NCI-H345 treated with DMSO at 0.1 percent for 48 hours (cell line): ENCODE measurements at regions not wholly inside any gene's neighbourhood (a gene's known extent, or its start where the extent isn't known, plus 50 kb on each side); places are given as distances from the start of the nearest gene placed in this dataset.

Experiments
- DNase-seq: peaks from one replicate; lab custom pipeline; 2025; ENCODE audit not compliant: unreplicated experiment; lab: John Stamatoyannopoulos, UW

DNA sequence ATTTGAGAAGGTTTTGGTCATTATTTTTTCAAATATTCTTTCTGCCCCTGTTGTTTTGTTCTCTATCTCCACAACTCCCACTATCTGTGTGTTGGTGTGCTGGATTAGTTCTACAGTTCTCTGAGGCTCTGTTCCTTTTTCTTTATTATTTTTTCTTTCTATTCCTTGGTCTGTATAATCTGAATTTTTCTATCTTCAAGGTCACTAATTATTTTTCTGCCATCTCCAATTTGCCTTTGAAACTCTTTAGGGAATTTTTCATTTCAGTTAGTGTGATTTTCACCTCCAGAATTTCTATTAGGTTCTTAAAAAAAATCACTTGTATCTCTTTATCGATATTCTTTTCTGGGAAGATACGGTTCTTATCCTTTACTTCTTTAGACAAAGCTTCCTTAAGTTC, 82.1 kb upstream of the GGTLC1 start:
- DNase-seq, result no peak

- DNase-seq, result no peak
These were observed 77.6 kb upstream of the GGTLC1 start for GRCh38 chr20:24066076-24066700.

DNA sequence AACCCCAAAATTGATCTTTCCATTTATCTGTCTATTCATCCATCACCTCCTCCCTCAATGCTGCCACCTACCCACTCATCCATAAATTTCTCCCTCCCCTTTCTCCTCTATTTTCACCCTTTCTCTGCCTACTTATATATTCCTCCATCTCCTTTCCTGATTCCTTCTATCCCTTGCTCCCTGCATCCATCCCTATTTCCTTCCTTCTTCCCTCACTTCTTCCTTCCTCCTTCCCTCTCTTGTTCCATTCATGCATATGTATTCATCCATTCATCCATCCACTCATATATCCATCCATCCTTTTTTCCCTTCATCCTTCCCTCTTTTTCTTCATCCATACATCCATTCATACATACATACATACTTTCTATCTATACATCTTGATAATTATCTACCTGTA, 76.3 kb upstream of the GGTLC1 start:
- DNase-seq, result no peak

DNA sequence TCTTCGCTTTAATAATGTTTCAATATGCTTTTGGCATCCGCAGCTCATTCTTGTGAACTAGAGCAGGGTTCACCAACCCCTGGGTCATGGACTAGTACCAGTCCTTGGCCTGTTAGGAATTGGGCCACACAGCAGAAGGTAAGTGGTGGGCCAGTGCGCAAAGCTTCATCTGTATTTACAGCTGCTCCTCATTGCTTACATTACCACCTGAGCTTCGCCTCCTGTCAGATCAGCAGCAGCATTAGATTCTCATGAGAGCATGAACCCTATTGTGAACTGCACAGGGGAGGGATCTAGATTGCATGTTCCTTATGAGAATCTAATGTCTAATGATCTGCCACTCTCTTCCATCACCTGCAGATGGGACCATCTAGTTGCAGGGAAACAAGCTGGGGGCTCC, 75.5 kb upstream of the GGTLC1 start:
- no peak for DNase-seq

DNA sequence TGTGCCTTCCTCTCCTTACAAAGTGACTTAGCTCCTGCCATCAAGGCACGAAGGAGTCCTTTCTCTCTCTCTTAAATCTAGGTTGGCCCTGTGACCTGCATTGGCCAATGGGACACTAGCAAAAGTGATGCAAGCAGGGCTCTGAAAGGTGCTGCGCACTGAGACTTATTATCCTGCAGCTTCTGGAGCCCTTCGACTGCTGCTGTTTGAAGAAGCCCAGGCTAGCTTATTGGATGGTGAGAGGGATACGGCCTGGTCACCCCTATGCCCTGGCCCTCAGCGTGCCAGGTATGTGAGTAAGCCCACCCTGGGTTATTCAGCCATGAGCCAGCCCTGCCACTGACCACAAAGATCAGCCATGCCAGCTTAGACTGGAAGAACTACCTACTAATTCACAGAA, 74.5 kb upstream of the GGTLC1 start:
- no peak for DNase-seq

- DNase-seq, result no peak
These were observed 72.4 kb upstream of the GGTLC1 start for GRCh38 chr20:24060851-24061590.

DNA sequence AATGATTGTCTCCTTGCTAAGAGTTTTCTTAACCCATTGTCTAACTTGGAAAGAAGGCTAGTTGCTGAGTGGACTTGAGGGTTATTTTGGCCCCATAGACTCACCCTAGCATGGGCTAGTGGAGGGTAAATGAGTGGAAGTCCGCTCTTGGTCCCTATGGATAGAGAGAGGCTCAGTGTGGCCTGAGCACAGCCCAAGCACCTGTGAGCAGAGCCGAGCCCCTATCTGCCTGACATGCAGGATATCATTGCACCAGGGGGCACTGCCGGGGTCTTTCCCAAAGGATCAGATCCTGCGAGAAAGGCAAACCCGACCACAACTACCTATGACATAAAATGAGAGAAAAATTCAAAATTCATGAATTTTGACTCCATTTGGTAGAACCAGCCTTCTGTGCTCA, 70.6 kb upstream of the GGTLC1 start:
- DNase-seq, result no peak

- no peak for DNase-seq
These were observed 67.9 kb upstream of the GGTLC1 start for GRCh38 chr20:24056491-24056890.

DNA sequence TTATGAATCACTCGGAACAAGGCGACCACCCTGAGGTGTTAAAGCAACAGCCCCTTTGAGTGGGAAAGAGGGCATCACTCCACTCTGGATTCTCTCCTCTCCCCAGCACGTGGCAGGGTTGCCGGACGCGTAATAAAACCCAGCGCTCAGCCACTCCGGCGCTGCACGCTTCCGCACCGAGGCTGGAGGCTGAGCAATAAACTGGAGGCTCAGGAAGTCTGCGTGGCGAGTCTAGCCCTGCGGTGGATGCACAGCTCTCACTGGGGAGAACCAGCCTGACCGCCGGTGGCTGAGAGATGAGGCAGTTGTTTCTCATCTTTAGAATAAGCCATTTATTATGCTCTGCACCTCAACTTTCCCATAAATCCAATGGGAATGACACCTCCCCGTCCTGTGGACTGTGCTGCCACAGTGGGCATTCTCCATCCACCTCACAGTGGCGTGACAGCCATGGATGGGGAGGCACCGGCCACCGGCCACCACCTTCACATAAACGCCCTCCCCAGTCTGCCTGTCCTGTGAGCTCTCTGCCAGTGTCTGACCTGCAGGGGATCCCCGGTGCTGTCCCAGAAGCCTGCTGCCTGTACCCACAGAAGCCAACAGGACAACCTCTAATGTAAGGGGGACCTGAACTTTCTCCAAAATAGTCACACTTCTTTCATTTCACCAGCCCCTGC, 64.2 kb upstream of the GGTLC1 start:
- DNase-seq, result no peak

DNA sequence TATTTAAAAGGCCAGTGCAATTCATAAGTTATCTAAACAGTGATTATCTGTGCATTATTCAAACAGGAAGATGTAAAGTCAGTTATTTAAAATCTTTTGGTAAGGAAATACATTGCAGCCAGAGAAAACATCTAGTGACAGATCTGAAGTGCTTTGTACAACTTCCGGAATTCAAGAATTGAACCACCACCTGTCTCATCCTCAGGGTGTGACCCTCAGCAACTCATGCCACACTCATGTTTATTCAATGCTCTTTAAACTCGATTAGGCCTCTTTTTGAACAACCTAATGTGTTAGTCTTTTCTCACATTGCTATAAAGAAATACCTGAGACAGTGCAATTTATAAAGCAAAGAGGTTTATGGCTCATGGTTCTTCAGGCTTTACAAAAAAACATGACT, 62.6 kb upstream of the GGTLC1 start:
- DNase-seq, result peak; percentile 11

- no peak for DNase-seq
These were observed 61.5 kb upstream of the GGTLC1 start for GRCh38 chr20:24050119-24050518.

DNA sequence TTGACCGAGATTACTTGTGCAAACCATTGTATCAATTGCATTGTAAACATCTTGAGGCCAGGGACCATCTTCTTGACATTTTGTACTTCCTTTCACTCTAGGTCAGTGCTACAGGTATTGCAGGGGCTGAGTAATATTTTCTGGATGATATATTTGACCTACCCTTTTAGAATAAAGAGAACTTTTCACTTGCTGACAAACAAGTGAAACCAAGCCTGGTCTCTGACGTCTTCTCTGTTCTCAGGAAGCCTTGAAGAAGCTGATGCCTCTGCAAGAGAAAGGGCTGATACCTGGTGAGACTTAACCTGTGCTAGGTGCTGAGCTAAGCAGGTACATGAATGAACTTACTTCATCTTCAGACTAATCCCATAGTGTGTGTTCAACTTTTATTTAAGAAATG, 60.5 kb upstream of the GGTLC1 start:
- DNase-seq, result no peak

DNA sequence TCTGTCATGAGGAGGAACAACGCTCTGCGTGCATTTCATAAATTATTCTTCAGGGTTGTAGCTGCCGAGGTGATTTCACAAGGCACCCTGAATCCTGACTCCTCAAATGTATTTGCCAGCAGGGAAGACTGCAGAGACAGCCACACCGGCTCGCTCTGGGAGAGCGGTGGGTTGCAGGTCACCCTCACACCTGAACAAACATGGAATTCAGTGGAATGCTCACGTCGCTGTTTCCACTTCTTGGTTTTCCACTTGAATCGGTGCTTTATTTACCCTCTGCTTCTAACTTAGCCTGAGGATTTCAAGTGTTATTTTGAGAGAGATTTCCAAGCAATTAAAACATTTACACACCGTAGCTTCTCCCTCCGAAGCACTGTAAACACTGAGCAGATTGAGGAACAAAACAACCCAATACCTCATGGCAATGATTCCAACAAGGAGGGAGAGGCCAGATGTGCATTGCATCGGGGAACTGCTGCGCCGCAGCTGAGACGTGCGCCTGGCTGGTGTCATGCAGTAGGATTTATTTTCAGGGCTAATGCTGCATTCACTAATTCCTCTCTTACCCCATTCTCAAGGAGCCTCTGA, 59.5 kb upstream of the GGTLC1 start:
- DNase-seq, result peak; percentile 34

- no peak for DNase-seq
These were observed 58.3 kb upstream of the GGTLC1 start for GRCh38 chr20:24046888-24047287.

DNA sequence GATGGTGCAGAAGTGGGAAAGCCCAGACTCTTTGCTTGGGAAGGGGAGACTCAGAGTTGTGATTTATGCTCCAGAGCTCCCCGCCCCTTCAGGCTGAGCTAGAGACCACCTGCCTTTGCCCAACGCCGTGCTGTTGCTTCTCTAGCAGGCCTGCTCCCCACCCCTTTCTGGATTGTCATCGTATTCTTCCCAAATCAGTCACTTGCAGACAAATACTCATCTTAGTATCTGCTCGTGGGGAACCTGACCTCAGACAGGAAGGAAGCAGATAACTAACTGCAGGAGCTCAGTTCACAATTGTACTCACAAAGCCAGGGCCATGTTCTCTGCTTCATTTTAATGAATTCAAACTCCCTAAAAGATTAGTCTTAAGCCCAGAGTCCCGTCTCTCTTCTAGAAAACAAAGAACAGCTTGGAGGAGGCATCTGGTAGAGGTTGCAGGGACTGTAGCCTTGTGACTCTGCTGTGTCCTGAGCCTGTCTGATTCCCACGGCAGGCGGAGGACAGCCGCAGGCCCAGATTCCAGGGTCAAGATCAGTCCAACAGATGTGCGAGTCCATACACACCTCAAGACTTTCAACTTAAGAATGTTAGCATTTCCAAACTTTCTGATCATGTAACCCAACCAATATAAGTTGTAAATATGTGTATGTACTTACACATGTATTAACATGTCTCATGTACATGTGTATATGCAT, 57.2 kb upstream of the GGTLC1 start:
- DNase-seq, result no peak

- no peak for DNase-seq
These were observed 54.7 kb upstream of the GGTLC1 start for GRCh38 chr20:24043294-24043693.

DNA sequence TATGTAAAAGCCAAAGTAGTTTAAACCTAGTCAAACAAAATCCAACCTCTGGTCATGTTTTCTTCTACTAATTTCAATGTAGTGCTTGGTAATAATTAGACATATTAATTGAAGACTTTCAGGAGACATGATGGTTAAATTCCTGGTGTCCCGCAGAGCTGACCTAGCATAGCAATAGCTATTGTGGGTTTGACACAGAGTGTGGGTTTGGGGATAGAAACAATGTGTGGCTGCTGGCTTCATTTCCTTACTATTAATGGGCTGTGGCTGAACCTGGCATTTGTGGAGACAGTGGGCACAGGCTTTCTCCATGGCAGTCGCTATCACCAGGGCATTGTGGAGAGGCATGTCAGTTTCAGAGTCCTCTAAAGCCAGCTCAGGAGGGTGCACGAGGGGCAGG, 54.1 kb upstream of the GGTLC1 start:
- DNase-seq, result no peak

GRCh38 chr20:24040896-24041459, 52.4 kb upstream of the GGTLC1 start:
- DNase-seq, result no peak

DNA sequence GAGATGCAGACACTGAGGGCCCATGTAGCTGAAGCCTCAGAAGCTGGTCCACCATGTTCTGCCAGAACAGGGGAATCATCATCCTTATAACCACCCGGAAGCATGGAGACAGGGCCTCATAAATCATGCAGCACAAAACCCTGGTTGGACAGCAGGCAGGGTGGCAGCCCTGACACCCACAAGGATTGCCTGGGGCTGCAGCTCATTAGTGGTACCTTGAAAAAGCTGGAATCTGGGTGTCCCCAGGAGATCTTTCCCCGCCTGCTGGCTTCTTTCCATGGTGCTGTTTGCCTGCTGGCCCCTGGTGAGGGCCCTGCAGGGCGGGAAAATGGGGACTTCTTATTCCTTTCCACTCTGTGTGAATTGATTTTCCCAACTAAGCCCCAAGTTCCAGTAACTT, 50.6 kb upstream of the GGTLC1 start:
- DNase-seq, result no peak
